Upper lobe of left lung (tissue), 6 donors: ENCODE measurements at regions not wholly inside any gene's neighbourhood (a gene's known extent, or its start where the extent isn't known, plus 50 kb on each side); places are given as distances from the start of the nearest gene placed in this dataset.

Experiments
- ATAC-seq, 2 donors: fragments of 200-7000 bp; cut with Tn5 transposase; one replicate each; pipeline ENCODE4 v1.9.1; 2022; ENCODE audit warnings: mild to moderate bottlenecking in 2 of 2, moderate library complexity in 2 of 2; ENCODE audit not compliant: low FRiP score in 2 of 2
- DNase-seq, 2 donors: peaks; one replicate each; pipeline ENCODE4 v3.0.0-alpha.2; 2019 to 2020
- H3K27ac ChIP-seq, 4 donors: fragments of 200-600 bp; sonication (generic); one replicate each; pipeline ENCODE4 v1.5.1; 2016 to 2019
- H3K27me3 ChIP-seq, 4 donors: fragments of 200-600 bp; sonication (generic); one replicate each; pipeline ENCODE4 v1.5.1; 2017 to 2019
- H3K36me3 ChIP-seq, 4 donors: fragments of 200-600 bp; sonication (generic); one replicate each; pipeline ENCODE4 v1.5.1; 2016 to 2019
- H3K4me1 ChIP-seq, 4 donors: fragments of 200-600 bp; sonication (generic); one replicate each; pipeline ENCODE4 v1.5.1; 2018 to 2019
- H3K4me3 ChIP-seq, 4 donors: fragments of 200-600 bp; sonication (generic); one replicate each; pipeline ENCODE4 v1.5.1; 2017 to 2019; ENCODE audit warnings: mild to moderate bottlenecking in 2 of 4, moderate library complexity in 1 of 4
- H3K9me3 ChIP-seq, 4 donors: fragments of 200-600 bp; sonication (generic); one replicate each; pipeline ENCODE4 v1.5.1; 2018 to 2019
- CTCF ChIP-seq, 6 experiments: fragments of 450-650 bp in 4 of 6; fragments of 200-600 bp in 2 of 6; sonication (generic) in 2 of 6; IDR thresholded peaks; one replicate each; pipeline ENCODE4 v1.5.1; 2016 to 2019; ENCODE audit warnings: antibody characterized with exemption in 6 of 6
- EP300 ChIP-seq, 4 donors: sonication (generic); formaldehyde crosslinking; IDR thresholded peaks; one replicate each; pipeline ENCODE4 v1.5.1; 2017; ENCODE audit warnings: antibody characterized with exemption in 4 of 4, control low read depth in 2 of 4
- POLR2A ChIP-seq, 4 donors: fragments of 450-650 bp; IDR thresholded peaks; one replicate each; pipeline ENCODE4 v1.5.1; 2016 to 2017; ENCODE audit warnings: antibody characterized with exemption in 4 of 4, mild to moderate bottlenecking in 2 of 4
- POLR2AphosphoS5 ChIP-seq, 2 donors: sonication (generic); formaldehyde crosslinking; IDR thresholded peaks; one replicate each; pipeline ENCODE4 v1.5.1; 2017; ENCODE audit warnings: antibody characterized with exemption in 2 of 2
- WGBS, 2 donors: methylation state at CpG; one replicate each; pipeline ENCODE4 v1.1.5; 2017 to 2018; 5-methylcytosine and 5-hydroxymethylcytosine counted together
- donor health status: DM: no; HTN: no; CAD: no; lungs with moderate emphysema.
- donor health status: DM: no; HTN: yes; CAD: no; lungs with severe emphysema.

- ATAC-seq (no peak), DNase-seq (no peak)
- no peaks in the 10 kb centered on the region for H3K27me3 ChIP-seq
- H3K4me3 ChIP-seq: no peak overlapping the region
- H3K27ac ChIP-seq: no peak overlapping the region
- no peaks in the 10 kb centered on the region for H3K9me3 ChIP-seq
- no peaks in the 10 kb centered on the region for H3K36me3 ChIP-seq
- H3K4me1 ChIP-seq: peaks cover 0 to 11% (median 0%) of the 10 kb centered on the region in 4 donors
- WGBS, 2 donors: 87 to 94% methylated on average over 2 of the region's 2 CpGs
- TF ChIP-seq CTCF (IDR thresholded peaks at IDR 0.05) (no peak), EP300 (IDR thresholded peaks at IDR 0.05) (no peak), POLR2AphosphoS5 (IDR thresholded peaks at IDR 0.05) (no peak), POLR2A (IDR thresholded peaks at IDR 0.05) (no peak)
Observed at GRCh38 chr2:66874411-66874810, 439.5 kb downstream of the MEIS1 start.

- no peaks in the 10 kb centered on the region for H3K9me3 ChIP-seq
- TF ChIP-seq POLR2AphosphoS5 (IDR thresholded peaks at IDR 0.05) (no peak), EP300 (IDR thresholded peaks at IDR 0.05) (no peak), CTCF (IDR thresholded peaks at IDR 0.05) (no peak), POLR2A (IDR thresholded peaks at IDR 0.05) (no peak)
- no peak for ATAC-seq
- H3K4me3 ChIP-seq: no peak overlapping the region
- peaks cover 0 to 11% (median 0%) of the 10 kb centered on the region in 4 donors for H3K4me1 ChIP-seq
- WGBS, 2 donors: 82 to 92% methylated on average over 2 of the region's 2 CpGs
- H3K27me3 ChIP-seq: no peaks in the 10 kb centered on the region
- H3K27ac ChIP-seq: no peak overlapping the region
- no peaks in the 10 kb centered on the region for H3K36me3 ChIP-seq
- no peak for DNase-seq
Observed at GRCh38 chr2:66875941-66876462, 441.1 kb downstream of the MEIS1 start.

- no peaks in the 10 kb centered on the region for H3K4me1 ChIP-seq
- 17 to 42% methylated on average over 2 of the region's 2 CpGs for WGBS, 2 donors
- ATAC-seq: no peak
Observed at GRCh38 chr2:66885775-66886383, 451.0 kb downstream of the MEIS1 start.

GRCh38 chr2:66888246-66888645 lies 453.3 kb downstream of the MEIS1 start:
- Histone ChIP-seq H3K27ac (peak overlapping the region in 1 of 4 donors; percentile 20), H3K36me3 (no peaks in the 10 kb centered on the region), H3K4me3 (no peak overlapping the region), H3K9me3 (no peaks in the 10 kb centered on the region), H3K4me1 (no peaks in the 10 kb centered on the region), H3K27me3 (no peaks in the 10 kb centered on the region)
- ATAC-seq: no peak
- 96 to 100% methylated on average over 1 of the region's 1 CpG for WGBS, 2 donors
- no peak for DNase-seq
- TF ChIP-seq CTCF (IDR thresholded peaks at IDR 0.05) (no peak), POLR2AphosphoS5 (IDR thresholded peaks at IDR 0.05) (no peak), POLR2A (IDR thresholded peaks at IDR 0.05) (no peak), EP300 (IDR thresholded peaks at IDR 0.05) (no peak)

More at GRCh38 chr2:66885775-66886383, 451.0 kb downstream of the MEIS1 start:
- no peak overlapping the region for H3K4me3 ChIP-seq
- no peaks in the 10 kb centered on the region for H3K9me3 ChIP-seq
- no peak overlapping the region for H3K27ac ChIP-seq
- no peak for TF ChIP-seq POLR2A (IDR thresholded peaks at IDR 0.05)
- TF ChIP-seq EP300 (IDR thresholded peaks at IDR 0.05): no peak
- TF ChIP-seq POLR2AphosphoS5 (IDR thresholded peaks at IDR 0.05): no peak
- no peak for TF ChIP-seq CTCF (IDR thresholded peaks at IDR 0.05)
- no peak for DNase-seq
- H3K36me3 ChIP-seq: no peaks in the 10 kb centered on the region
- no peaks in the 10 kb centered on the region for H3K27me3 ChIP-seq
